HepG2 (cell line): ENCODE measurements at regions not wholly inside any gene's neighbourhood (a gene's known extent, or its start where the extent isn't known, plus 50 kb on each side); places are given as distances from the start of the nearest gene placed in this dataset.

ENCODE experiments used
- HMG20B ChIP-seq: conservative IDR thresholded peaks from 2 replicates; pipeline ENCODE4 v1.6.1; 2016; ENCODE audit warnings: missing genetic modification reagents, missing compliant biosample characterization
- MIER3 ChIP-seq: IDR thresholded peaks from 2 replicates; pipeline ENCODE4 v1.6.1; 2016; ENCODE audit warnings: missing compliant biosample characterization, borderline replicate concordance
- NKX3-1 ChIP-seq: sonication (generic); formaldehyde crosslinking; IDR thresholded peaks from 2 replicates; pipeline ENCODE4 v1.5.0; 2020; ENCODE audit warnings: missing genetic modification reagents
- SPEN ChIP-seq: sonication (generic); formaldehyde crosslinking; IDR thresholded peaks from 2 replicates; pipeline ENCODE4 v1.5.1; 2020; ENCODE audit warnings: low read depth, mild to moderate bottlenecking, missing genetic modification reagents
- ZNF274 ChIP-seq: sonication (generic); formaldehyde crosslinking; IDR thresholded peaks from 2 replicates; pipeline ENCODE4 v1.5.1; 2020; ENCODE audit warnings: mild to moderate bottlenecking, missing genetic modification reagents
- ZNF616 ChIP-seq: sonication (generic); formaldehyde crosslinking; IDR thresholded peaks from 2 replicates; pipeline ENCODE4 v1.5.0; 2020; ENCODE audit warnings: low read depth, mild to moderate bottlenecking, missing genetic modification reagents
- TF ChIP-seq, protein P1 (sequence below): sonication (generic); formaldehyde crosslinking; IDR thresholded peaks from 2 replicates; pipeline ENCODE4 v1.8.1; 2023; ENCODE audit warnings: mild to moderate bottlenecking, inconsistent platforms, moderate library complexity, missing genetic modification reagents, borderline replicate concordance
- TF ChIP-seq, protein P2 (sequence below): IDR thresholded peaks from 2 replicates; pipeline ENCODE4 v1.6.1; 2012; ENCODE audit warnings: inconsistent platforms
- TF ChIP-seq, protein P3 (sequence below): sonication (generic); formaldehyde crosslinking; IDR thresholded peaks from 2 replicates; pipeline ENCODE4 v1.8.0; 2022; ENCODE audit warnings: mild to moderate bottlenecking, missing genetic modification reagents
- TF ChIP-seq, protein P4 (sequence below): sonication (generic); formaldehyde crosslinking; IDR thresholded peaks from 2 replicates; pipeline ENCODE4 v1.8.0; 2022; ENCODE audit warnings: low read depth, missing genetic modification reagents

DNA sequence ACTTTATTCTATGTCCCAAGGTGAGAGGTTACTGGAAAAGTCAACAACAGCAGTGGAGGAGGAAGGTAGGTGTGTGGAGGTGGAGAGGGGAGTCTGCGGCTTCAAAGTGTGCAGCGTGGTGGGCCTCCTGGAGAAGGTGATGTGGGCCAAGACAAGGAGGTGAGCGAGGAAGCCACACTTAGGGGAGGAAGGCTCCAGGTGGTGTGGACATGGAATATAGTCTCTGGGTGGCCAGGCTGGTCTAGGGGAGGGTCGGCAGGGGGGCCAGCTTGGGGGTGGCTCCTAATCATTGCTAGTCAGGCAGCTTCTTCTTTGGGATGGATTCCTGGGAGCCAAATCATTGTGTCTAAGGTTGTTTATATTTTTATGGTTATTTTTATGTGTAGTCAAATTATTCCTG is 111.5 kb upstream of the CDH4 start:
- TF ChIP-seq, protein P1, sequence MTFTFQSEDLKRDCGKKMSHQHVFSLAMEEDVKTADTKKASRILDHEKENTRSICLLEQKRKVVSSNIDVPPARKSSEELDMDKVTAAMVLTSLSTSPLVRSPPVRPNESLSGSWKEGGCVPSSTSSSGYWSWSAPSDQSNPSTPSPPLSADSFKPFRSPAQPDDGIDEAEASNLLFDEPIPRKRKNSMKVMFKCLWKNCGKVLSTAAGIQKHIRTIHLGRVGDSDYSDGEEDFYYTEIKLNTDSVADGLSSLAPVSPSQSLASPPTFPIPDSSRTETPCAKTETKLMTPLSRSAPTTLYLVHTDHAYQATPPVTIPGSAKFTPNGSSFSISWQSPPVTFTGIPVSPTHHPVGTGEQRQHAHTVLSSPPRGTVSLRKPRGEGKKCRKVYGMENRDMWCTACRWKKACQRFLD, result no peak
- TF ChIP-seq NKX3-1 (CRISPR knock-in tag) (no peak), ZNF616 (CRISPR knock-in tag) (no peak), ZNF274 (CRISPR knock-in tag) (no peak), SPEN (no peak), HMG20B (no peak), MIER3 (CRISPR knock-in tag) (no peak)
- TF ChIP-seq, protein P2, sequence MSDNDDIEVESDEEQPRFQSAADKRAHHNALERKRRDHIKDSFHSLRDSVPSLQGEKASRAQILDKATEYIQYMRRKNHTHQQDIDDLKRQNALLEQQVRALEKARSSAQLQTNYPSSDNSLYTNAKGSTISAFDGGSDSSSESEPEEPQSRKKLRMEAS, result no peak
- TF ChIP-seq, protein P3, sequence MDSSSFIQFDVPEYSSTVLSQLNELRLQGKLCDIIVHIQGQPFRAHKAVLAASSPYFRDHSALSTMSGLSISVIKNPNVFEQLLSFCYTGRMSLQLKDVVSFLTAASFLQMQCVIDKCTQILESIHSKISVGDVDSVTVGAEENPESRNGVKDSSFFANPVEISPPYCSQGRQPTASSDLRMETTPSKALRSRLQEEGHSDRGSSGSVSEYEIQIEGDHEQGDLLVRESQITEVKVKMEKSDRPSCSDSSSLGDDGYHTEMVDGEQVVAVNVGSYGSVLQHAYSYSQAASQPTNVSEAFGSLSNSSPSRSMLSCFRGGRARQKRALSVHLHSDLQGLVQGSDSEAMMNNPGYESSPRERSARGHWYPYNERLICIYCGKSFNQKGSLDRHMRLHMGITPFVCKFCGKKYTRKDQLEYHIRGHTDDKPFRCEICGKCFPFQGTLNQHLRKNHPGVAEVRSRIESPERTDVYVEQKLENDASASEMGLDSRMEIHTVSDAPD (CRISPR knock-in tag), result no peak
- TF ChIP-seq, protein P4, sequence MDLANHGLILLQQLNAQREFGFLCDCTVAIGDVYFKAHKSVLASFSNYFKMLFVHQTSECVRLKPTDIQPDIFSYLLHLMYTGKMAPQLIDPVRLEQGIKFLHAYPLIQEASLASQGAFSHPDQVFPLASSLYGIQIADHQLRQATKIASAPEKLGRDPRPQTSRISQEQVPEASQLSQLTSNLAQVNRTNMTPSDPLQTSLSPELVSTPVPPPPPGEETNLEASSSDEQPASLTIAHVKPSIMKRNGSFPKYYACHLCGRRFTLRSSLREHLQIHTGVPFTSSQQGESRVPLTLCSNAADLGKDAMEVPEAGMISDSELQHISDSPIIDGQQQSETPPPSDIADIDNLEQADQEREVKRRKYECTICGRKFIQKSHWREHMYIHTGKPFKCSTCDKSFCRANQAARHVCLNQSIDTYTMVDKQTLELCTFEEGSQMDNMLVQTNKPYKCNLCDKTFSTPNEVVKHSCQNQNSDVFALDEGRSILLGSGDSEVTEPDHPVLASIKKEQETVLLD (CRISPR knock-in tag), result no peak
